Activated CD4-positive, alpha-beta T cell treated with anti-CD3 and anti-CD28 coated beads, Interleukin-2, amount 10 ng/mL, durations not matched to agents 7 days and 5 days (primary cell): ENCODE measurements at regions not wholly inside any gene's neighbourhood (a gene's known extent, or its start where the extent isn't known, plus 50 kb on each side); places are given as distances from the start of the nearest gene placed in this dataset.

Source experiments
- CTCF ChIA-PET: fragments of 350-600 bp; sonication (Branson Sonifier 250); formaldehyde crosslinking; loops from one replicate; lab custom pipeline; 2021; ENCODE audit warnings: antibody characterized with exemption; lab: Charles Lee
- POLR2A ChIA-PET: fragments of 350-600 bp; sonication (Branson Sonifier 250); formaldehyde crosslinking; loops from one replicate; lab custom pipeline; 2021; ENCODE audit warnings: antibody characterized with exemption; lab: Charles Lee
- DNase-seq: peaks from one replicate; pipeline ENCODE4 v3.0.0-alpha.2; 2020
- H3K27ac Mint-ChIP-seq: one replicate; pipeline ENCODE4 v1.8.0; 2021; ENCODE audit warnings: mild to moderate bottlenecking, moderate library complexity, mixed read lengths
- H3K27me3 Mint-ChIP-seq: one replicate; pipeline ENCODE4 v1.8.0; 2021; ENCODE audit warnings: mixed read lengths
- H3K36me3 Mint-ChIP-seq: one replicate; pipeline ENCODE4 v1.8.0; 2021; ENCODE audit warnings: low read depth, mixed read lengths
- H3K4me1 Mint-ChIP-seq: one replicate; pipeline ENCODE4 v1.8.0; 2021; ENCODE audit warnings: mixed read lengths
- H3K4me3 Mint-ChIP-seq: one replicate; pipeline ENCODE4 v1.8.0; 2021; ENCODE audit warnings: mild to moderate bottlenecking, moderate library complexity, mixed read lengths
- H3K9me3 Mint-ChIP-seq: one replicate; pipeline ENCODE4 v1.8.0; 2021; ENCODE audit warnings: mixed read lengths

DNA sequence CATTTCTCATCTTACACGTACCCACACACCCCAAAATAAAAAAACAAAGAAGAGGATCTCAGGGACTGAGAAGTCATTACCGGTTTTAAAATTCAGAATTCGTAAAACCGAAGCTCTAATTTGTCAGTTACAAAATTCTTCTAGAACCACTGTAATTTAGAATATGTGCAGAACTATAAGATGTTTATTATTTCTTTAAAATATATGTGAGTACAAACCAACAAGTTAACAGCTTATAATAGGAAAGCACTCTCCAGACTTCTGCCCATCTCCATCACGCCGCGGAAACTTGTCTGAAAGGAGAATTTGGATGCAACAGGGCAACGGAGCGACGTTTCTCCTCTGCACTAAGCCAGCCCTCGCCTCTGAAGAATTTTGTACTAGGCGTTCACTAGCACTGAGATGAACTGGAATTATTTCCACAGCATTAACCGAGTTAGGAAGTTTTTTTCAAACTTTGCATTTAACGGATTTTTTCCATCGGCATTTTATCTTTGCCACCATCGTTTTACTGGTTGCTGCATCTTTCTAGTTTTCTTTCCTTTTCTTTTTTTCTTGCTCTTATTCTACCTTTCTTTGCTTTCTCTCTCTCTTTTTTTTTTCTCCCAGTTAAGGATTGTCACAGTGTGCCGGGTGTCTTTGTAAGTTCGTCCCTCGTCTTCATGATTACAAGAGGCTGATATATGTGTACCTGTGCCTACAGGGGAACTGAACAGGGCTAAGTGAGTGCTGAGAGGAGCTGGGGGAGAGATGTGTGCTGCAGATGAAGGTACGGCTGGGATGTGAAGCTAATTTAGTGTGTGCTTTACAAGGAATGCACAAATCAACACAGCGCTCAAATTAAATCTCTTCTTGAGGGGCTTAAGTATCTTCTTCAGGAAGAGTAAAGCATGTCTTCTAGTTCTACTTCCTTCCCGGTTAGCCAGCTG, 295.9 kb upstream of the NFE2L3 start:
- no peak for DNase-seq
- H3K36me3 Mint-ChIP-seq = peaks cover 14% of the 10 kb centered on the region
- CTCF ChIA-PET = interaction anchor here (1.6 kb wide), 1 partner anchor 9 kb away, joined by 4 read pairs; no protein-coding TSS in a partner anchor
- POLR2A ChIA-PET = no interaction called here
- H3K27ac Mint-ChIP-seq = peak overlapping the region; percentile 64
- peaks cover 18% of the 10 kb centered on the region for H3K9me3 Mint-ChIP-seq
- H3K4me3 Mint-ChIP-seq = no peak overlapping the region
- H3K27me3 Mint-ChIP-seq = peaks cover 39% of the 10 kb centered on the region
- peaks cover 48% of the 10 kb centered on the region for H3K4me1 Mint-ChIP-seq

DNA sequence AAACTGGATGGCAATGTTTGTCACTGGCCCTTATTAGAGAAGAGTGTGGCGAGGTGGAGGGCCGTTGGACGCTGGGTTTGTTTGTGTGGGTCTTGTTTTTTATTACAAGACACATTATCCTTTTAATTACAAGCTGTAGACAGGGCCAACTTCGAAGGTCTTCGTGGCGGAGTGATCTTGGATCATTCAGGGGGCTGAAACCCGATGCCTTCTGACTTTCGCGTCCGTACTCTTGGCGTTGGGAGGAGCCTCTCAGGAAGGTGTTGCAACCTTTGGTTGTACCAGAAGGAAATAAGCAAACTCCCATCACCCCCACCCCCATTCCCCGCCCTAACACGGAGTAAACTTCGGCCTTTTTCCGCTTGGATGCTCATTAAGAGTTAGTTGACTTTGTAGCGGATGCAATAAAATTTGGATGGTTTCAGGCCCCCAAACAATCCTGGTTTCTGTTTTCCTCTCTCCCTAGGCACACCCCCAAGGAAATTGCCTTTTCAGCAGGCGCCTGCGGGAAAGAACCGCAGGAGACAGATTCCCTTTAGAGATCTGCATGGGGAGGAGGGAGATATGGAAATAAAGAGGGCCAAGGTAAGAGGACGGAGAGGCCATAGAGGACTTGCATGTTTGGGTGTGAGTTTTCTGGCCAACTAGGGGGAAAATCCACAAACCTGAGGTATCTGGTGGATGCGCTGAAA, 294.5 kb upstream of the NFE2L3 start:
- H3K27ac Mint-ChIP-seq = no peak overlapping the region
- peaks cover 12% of the 10 kb centered on the region for H3K36me3 Mint-ChIP-seq
- H3K27me3 Mint-ChIP-seq = peaks cover 39% of the 10 kb centered on the region
- POLR2A ChIA-PET = no interaction called here
- no peak overlapping the region for H3K4me3 Mint-ChIP-seq
- H3K4me1 Mint-ChIP-seq = peaks cover 53% of the 10 kb centered on the region
- no peak for DNase-seq
- peaks cover 23% of the 10 kb centered on the region for H3K9me3 Mint-ChIP-seq
- CTCF ChIA-PET = no interaction called here

GRCh38 chr7:25858200-25858524, 293.8 kb upstream of the NFE2L3 start:
- CTCF ChIA-PET = no interaction called here
- Mint-ChIP-seq H3K4me3 (no peak overlapping the region), H3K9me3 (peaks cover 23% of the 10 kb centered on the region), H3K27me3 (peaks cover 40% of the 10 kb centered on the region), H3K36me3 (peaks cover 12% of the 10 kb centered on the region), H3K4me1 (peaks cover 56% of the 10 kb centered on the region), H3K27ac (no peak overlapping the region)
- POLR2A ChIA-PET = no interaction called here
- DNase-seq = no peak

DNA sequence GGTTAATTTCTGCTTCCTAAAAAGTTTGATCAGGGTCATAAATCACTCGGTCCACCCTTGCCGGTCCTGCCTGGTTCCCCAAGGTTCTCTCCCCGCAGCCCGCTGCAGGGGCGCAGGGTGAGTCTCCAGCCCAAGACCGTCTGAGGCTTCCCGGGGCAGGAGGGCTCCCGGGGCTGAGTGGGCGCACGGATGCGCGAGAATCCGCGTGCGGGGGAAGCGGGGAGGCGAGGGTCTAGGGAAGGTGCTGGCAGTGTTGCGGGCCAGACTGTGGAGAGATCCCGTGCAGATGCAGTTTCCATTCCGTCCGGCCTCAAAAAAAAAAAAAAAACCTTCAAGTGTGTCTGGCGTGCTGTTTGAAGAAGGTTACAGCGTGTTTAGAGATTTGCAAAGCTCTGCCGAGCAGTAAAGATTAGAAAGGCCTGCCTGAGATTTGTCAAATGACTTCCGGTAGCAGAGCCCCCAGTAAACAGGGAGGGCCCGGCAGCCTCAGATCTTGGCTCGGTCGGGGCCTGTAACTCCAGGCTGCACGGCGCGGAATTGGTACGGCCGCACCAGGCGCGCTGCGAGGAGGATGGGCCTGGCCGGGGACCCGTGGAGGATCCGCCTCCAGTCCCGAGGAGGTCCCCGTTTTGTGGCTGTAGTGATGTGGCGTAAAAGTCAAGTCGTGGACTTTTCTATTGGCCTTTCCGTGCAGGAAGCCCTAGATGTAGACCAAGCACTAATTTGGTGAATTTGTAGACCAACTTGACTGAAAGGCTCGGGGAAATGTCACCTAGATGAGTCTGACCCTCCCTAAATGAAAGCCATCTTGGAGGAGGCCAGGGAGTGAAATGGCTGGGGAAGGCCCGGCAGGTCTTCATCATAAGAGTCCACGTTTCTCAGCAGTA, 293.2 kb upstream of the NFE2L3 start:
- no peak overlapping the region for H3K27ac Mint-ChIP-seq
- peaks cover 40% of the 10 kb centered on the region for H3K27me3 Mint-ChIP-seq
- H3K4me3 Mint-ChIP-seq = peak overlapping the region; percentile 19
- H3K4me1 Mint-ChIP-seq = peaks cover 55% of the 10 kb centered on the region
- POLR2A ChIA-PET = interaction anchor here (0.6 kb wide), 1 partner anchor 340 kb away, joined by 5 read pairs; no protein-coding TSS in a partner anchor
- peaks cover 12% of the 10 kb centered on the region for H3K36me3 Mint-ChIP-seq
- CTCF ChIA-PET = no interaction called here
- no peak for DNase-seq
- peaks cover 23% of the 10 kb centered on the region for H3K9me3 Mint-ChIP-seq

DNA sequence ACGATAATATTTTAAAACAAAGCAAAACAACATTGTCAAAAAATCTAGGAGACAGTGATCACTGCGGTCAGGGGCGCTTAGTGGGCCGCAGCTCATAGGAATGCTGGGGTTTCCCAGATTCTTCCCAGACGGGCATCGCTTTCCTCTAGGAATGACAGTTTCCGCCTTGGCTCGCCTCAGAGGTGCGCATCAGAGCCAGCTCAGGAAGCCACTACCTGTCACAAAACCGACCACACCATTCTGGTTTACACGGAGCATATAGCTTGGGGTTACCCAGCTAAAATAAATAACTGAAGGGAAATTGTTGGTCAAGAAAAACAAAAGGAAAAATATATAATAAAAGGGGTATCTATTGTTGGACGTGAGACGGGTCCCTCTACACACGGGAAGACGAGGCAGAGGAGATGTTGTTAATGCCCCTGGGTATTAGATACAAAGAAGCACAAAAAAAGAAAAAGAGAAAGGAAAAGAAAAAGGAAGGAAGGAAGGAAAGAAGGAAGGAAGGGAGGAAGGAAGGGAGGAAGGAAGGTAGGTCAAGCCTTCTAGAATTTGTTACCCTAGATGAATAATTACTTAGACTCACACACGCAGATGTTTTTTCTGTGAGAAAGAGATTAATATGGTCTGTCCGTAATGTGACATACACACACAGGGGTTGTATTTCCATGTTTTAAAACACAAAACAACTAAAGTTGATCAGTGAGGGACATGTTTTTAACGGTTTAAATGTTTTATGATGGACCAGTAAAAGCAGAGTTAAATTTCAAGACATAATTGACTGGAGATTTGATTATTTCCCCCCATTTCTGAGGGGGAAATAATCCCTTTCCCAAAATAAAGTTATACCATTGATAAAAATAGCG, 292.4 kb upstream of the NFE2L3 start:
- Mint-ChIP-seq H3K36me3 (peaks cover 11% of the 10 kb centered on the region), H3K4me1 (peaks cover 51% of the 10 kb centered on the region), H3K27me3 (peaks cover 34% of the 10 kb centered on the region), H3K4me3 (peak overlapping the region; percentile 32), H3K9me3 (peaks cover 23% of the 10 kb centered on the region), H3K27ac (peak overlapping the region; percentile 74)
- POLR2A ChIA-PET = no interaction called here
- CTCF ChIA-PET = no interaction called here
- DNase-seq = no peak

DNA sequence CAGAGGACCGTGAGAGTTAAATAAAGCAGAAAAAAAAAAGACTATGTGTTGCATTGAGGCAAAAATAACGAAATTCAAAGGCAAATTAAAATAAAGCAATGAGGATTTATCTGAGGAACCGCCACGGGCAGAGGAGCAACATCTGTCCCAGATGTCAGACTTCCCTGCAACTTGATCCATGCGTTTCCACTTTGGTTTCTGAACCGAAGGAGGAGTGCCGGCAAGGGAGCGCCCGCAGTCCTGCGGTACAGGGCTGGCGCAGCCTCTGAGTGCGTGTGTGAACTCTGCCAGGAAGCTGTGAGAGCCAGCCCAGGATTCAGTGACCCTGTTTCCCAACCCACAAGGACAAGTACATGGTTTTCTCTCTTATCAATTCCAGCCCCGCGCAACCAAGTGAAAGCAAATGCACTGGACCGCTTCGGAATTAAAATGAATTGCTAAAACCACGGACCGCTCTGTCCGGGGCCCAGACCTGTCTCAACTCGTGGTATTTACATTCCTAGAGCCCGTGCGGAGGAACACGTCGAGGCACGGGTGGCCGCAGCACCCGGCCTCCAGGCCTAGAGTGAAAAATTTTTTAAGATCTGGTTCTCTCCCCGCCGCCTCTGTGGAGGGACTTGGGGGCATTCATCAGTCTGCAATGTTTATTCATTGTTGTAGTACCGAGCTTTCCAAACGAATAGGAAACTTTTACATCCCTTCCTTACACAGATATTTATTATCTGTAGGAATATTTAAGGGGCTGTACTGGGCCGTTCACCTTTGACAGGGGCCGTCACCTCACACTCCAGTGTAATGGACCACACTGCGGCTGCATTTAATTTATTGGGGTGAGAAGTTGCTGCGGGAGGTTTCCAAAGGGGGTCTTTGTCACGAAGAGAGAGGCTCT, 291.5 kb upstream of the NFE2L3 start:
- peaks cover 33% of the 10 kb centered on the region for H3K27me3 Mint-ChIP-seq
- peaks cover 11% of the 10 kb centered on the region for H3K36me3 Mint-ChIP-seq
- ChIA-PET POLR2A (no interaction called here), CTCF (interaction anchor here (0.7 to 1.8 kb wide), 2 partner anchors 32 to 1381 kb away, joined by 3 to 4 read pairs; no protein-coding TSS in a partner anchor)
- peak overlapping the region; percentile 76 for H3K4me3 Mint-ChIP-seq
- peaks cover 45% of the 10 kb centered on the region for H3K4me1 Mint-ChIP-seq
- peaks cover 20% of the 10 kb centered on the region for H3K9me3 Mint-ChIP-seq
- DNase-seq = no peak
- peak overlapping the region; percentile 74 for H3K27ac Mint-ChIP-seq

DNA sequence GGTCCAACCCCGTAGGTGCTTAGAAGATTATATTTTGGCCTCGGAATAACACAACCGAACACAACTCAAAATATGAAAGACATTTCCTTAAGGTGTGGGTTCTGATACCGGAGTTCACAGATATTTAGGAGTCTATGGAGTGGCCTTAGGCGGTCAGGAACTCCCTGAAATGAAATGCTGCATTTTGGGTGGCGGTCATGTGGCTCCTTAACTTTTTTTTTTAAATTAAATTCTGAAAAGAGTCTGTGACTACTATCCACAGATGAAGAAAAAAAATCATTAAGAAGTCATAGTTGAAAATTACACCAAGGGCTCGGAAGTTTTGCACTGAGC, 290.9 kb upstream of the NFE2L3 start:
- peaks cover 36% of the 10 kb centered on the region for H3K27me3 Mint-ChIP-seq
- peaks cover 44% of the 10 kb centered on the region for H3K4me1 Mint-ChIP-seq
- ChIA-PET CTCF (interaction anchor here (1.8 to 1.9 kb wide), 2 partner anchors 9 to 31 kb away, joined by 4 to 11 read pairs; no protein-coding TSS in a partner anchor), POLR2A (no interaction called here)
- peak overlapping the region; percentile 76 for H3K4me3 Mint-ChIP-seq
- H3K9me3 Mint-ChIP-seq = peaks cover 20% of the 10 kb centered on the region
- no peak for DNase-seq
- H3K27ac Mint-ChIP-seq = peak overlapping the region; percentile 25
- H3K36me3 Mint-ChIP-seq = peaks cover 11% of the 10 kb centered on the region

GRCh38 chr7:25861601-25862260, 290.3 kb upstream of the NFE2L3 start:
- peaks cover 20% of the 10 kb centered on the region for H3K9me3 Mint-ChIP-seq
- peak overlapping the region; percentile 83 for H3K27ac Mint-ChIP-seq
- peaks cover 42% of the 10 kb centered on the region for H3K27me3 Mint-ChIP-seq
- no peak for DNase-seq
- H3K36me3 Mint-ChIP-seq = peaks cover 11% of the 10 kb centered on the region
- ChIA-PET POLR2A (no interaction called here), CTCF (interaction anchor here (0.7 to 1.9 kb wide), 5 partner anchors 10 to 291 kb away, joined by 3 to 11 read pairs (median 4); partner anchors contain the start of gene NFE2L3)
- peaks cover 44% of the 10 kb centered on the region for H3K4me1 Mint-ChIP-seq
- H3K4me3 Mint-ChIP-seq = peak overlapping the region; percentile 76

DNA sequence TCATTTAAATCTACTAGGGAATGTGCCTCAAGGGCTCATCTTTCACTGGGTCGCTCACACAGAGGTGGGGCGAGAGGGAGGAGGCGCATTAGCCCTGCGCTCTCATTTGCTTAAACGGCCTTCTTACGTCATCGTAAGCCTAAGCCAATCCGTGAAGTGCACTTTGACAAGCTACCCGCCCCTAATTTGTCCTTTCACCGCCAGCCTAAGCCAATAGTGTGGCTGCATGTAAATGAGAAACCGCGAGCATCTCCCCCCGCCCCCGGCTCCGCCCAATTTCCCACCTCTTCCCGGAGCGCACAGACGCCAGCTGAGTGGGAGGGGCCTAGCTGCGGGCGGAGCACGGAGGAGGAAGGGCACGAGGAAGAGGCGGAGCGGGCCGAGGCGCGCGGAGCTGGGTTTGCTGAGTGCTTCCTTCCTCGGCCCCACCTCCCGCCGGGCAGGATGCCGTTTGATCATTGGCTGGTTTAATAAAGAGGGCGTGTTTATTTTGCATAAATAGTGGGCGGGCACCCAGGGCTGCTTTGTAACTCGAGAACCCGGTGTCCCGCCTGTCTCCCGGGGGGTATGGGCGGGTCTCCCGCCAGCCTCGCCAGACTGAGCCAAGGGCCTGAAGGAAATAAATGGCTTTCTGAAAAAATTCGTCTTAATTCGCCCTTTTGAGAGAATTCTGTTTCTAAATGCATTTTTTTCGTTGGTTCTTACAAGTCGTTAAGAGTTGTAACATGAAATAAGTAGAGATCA, 289.6 kb upstream of the NFE2L3 start:
- H3K36me3 Mint-ChIP-seq = peaks cover 11% of the 10 kb centered on the region
- H3K4me1 Mint-ChIP-seq = peaks cover 44% of the 10 kb centered on the region
- peaks cover 20% of the 10 kb centered on the region for H3K9me3 Mint-ChIP-seq
- ChIA-PET CTCF (interaction anchor here (0.6 to 1.9 kb wide), 5 partner anchors 10 to 1685 kb away, joined by 3 to 11 read pairs (median 4); partner anchors contain the start of gene NFE2L3), POLR2A (interaction anchor here (0.8 kb wide), 1 partner anchor 338 kb away, joined by 3 read pairs; the partner anchor contains the start of gene HNRNPA2B1)
- H3K27me3 Mint-ChIP-seq = peaks cover 48% of the 10 kb centered on the region
- H3K27ac Mint-ChIP-seq = peak overlapping the region; percentile 83
- peak overlapping the region; percentile 76 for H3K4me3 Mint-ChIP-seq
- DNase-seq = peak; percentile 98
